HG03565 (cell line): ENCODE measurements at regions not wholly inside any gene's neighbourhood (a gene's known extent, or its start where the extent isn't known, plus 50 kb on each side); places are given as distances from the start of the nearest gene placed in this dataset.

Experiments
- ATAC-seq: cut with Tn5 transposase; IDR thresholded peaks from one replicate; pipeline ENCODE4 v1.9.1; 2021; ENCODE audit warnings: mild to moderate bottlenecking, moderate library complexity; ENCODE audit not compliant: unreplicated experiment

- ATAC-seq = no peak
Observed at GRCh38 chr11:129292092-129292491, 83.6 kb upstream of the BARX2 start.

- ATAC-seq = no peak
Observed at GRCh38 chr11:129291546-129291945, 84.1 kb upstream of the BARX2 start.

GRCh38 chr11:129290966-129291365, 84.7 kb upstream of the BARX2 start:
- ATAC-seq = no peak

GRCh38 chr11:129289350-129290040, 86.2 kb upstream of the BARX2 start:
- ATAC-seq = no peak

GRCh38 chr11:129287920-129288319, 87.7 kb upstream of the BARX2 start:
- no peak for ATAC-seq

GRCh38 chr11:129286813-129287212, 88.8 kb upstream of the BARX2 start:
- ATAC-seq = no peak

GRCh38 chr11:129285402-129285786, 90.3 kb upstream of the BARX2 start:
- ATAC-seq = no peak

- ATAC-seq = no peak
Observed at GRCh38 chr11:129283141-129283540, 91.0 kb upstream of the ARHGAP32 start.

- ATAC-seq = no peak
Observed at GRCh38 chr11:129282634-129283033, 90.5 kb upstream of the ARHGAP32 start.

- no peak for ATAC-seq
Observed at GRCh38 chr11:129281471-129282415, 89.6 kb upstream of the ARHGAP32 start.

- no peak for ATAC-seq
Observed at GRCh38 chr11:129280027-129280811, 88.1 kb upstream of the ARHGAP32 start.

- ATAC-seq = peak; percentile 57
Observed at GRCh38 chr11:129279326-129280026, 87.4 kb upstream of the ARHGAP32 start.

- ATAC-seq = peak; percentile 7
Observed at GRCh38 chr11:129278586-129279319, 86.6 kb upstream of the ARHGAP32 start.

- no peak for ATAC-seq
Observed at GRCh38 chr11:129277198-129277843, 85.2 kb upstream of the ARHGAP32 start.

GRCh38 chr11:129275828-129276227, 83.7 kb upstream of the ARHGAP32 start:
- ATAC-seq = no peak

- no peak for ATAC-seq
Observed at GRCh38 chr11:129273944-129274711, 82.0 kb upstream of the ARHGAP32 start.

GRCh38 chr11:129273322-129273721, 81.2 kb upstream of the ARHGAP32 start:
- ATAC-seq = no peak

GRCh38 chr11:129271030-129271429, 78.9 kb upstream of the ARHGAP32 start:
- ATAC-seq = no peak

GRCh38 chr11:129270446-129270845, 78.3 kb upstream of the ARHGAP32 start:
- ATAC-seq = no peak
